H1 (cell line): ENCODE measurements at regions not wholly inside any gene's neighbourhood (a gene's known extent, or its start where the extent isn't known, plus 50 kb on each side); places are given as distances from the start of the nearest gene placed in this dataset.

ENCODE experiments used
- CHD2 ChIP-seq: IDR thresholded peaks from 2 replicates; pipeline ENCODE4 v1.6.1; 2012; ENCODE audit warnings: low read length, improper control_type of control experiment
- E2F6 ChIP-seq: IDR thresholded peaks from 2 replicates; pipeline ENCODE4 v1.6.1; 2012; ENCODE audit warnings: inconsistent platforms
- EP300 ChIP-seq, 2 experiments: IDR thresholded peaks; 1 replicate in 1 of 2; 2 replicates in 1 of 2; pipeline ENCODE4 v1.6.1; 2011 to 2012; ENCODE audit warnings: low read depth in 2 of 2, low read length in 2 of 2, mild to moderate bottlenecking in 2 of 2, borderline replicate concordance in 1 of 2, inconsistent platforms in 1 of 2, moderate library complexity in 1 of 2
- JUN ChIP-seq: IDR thresholded peaks from 2 replicates; pipeline ENCODE4 v1.6.1; 2011; ENCODE audit warnings: low read depth, mild to moderate bottlenecking, improper control_type of control experiment, low read length

- TF ChIP-seq JUN (no peak), CHD2 (no peak), E2F6 (no peak), EP300 (IDR thresholded peaks at IDR 0.05; ENCODE audit: borderline replicate concordance in 1 of 2, low read depth in 2 of 2, low read length in 2 of 2) (no peak)
- TF ChIP-seq, all 59 proteins: peak for 0
Observed at GRCh38 chr5:118478852-118479251, 509.5 kb downstream of the DTWD2 start (continued).
